ENCODE measurements at regions not wholly inside any gene's neighbourhood (a gene's known extent, or its start where the extent isn't known, plus 50 kb on each side); places are given as distances from the start of the nearest gene placed in this dataset.

DNA sequence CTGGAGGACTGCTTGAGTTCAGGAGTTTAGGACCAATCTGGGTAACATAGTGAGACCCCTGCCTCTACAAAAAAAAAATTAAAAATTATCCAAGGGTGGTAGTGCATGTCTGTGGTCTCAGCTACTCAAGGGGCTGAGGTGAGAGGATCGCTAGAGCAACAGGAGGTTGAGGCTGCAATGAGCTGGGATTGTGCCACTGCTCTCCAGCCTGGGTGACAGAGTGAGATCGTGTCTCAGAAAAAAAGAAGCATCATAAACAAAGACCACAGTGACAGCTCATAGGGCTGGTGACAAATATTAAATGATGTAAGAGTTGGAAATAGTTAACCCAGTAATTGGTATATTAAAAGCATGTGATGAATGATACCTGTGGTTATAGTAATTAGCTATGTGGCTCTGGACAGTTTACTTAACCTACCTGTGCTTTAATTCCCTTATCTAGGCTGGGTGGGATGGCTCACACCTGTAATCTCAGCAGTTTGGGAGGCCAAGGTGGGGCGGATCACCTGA is 68.0 kb downstream of the GSC start:
- TF ChIP-seq, protein P1, sequence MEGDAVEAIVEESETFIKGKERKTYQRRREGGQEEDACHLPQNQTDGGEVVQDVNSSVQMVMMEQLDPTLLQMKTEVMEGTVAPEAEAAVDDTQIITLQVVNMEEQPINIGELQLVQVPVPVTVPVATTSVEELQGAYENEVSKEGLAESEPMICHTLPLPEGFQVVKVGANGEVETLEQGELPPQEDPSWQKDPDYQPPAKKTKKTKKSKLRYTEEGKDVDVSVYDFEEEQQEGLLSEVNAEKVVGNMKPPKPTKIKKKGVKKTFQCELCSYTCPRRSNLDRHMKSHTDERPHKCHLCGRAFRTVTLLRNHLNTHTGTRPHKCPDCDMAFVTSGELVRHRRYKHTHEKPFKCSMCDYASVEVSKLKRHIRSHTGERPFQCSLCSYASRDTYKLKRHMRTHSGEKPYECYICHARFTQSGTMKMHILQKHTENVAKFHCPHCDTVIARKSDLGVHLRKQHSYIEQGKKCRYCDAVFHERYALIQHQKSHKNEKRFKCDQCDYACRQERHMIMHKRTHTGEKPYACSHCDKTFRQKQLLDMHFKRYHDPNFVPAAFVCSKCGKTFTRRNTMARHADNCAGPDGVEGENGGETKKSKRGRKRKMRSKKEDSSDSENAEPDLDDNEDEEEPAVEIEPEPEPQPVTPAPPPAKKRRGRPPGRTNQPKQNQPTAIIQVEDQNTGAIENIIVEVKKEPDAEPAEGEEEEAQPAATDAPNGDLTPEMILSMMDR (IDR thresholded peaks at IDR 0.05; ENCODE audit: control insufficient read depth, extremely low read depth, insufficient read depth) = no peak
- no peak overlapping the region for H3K4me3 ChIP-seq (ENCODE audit: low read depth, low read length)
- DNase-seq (ENCODE audit: low read depth) = no peak

DNA sequence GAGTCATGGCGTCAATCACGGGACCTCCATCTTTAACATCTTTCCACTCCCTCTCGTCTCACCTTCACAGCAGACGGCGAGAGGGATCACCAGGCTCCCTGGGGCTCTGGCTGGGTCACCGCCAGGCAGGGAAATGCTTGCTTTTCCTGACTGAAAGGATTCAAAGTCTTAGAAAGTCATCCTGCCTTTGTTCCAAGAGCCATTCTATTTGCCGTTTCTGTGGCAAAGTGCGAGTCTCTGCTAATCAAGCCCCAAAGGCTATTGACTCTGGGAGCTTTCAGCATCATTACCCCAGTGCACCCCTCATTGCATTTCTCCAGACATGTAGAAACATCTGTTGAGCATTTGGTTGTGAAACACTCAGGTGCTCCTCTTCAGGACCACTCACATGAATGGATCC is 69.6 kb downstream of the GSC start:
- TF ChIP-seq, protein P1 (IDR thresholded peaks at IDR 0.05; ENCODE audit: control insufficient read depth, extremely low read depth, insufficient read depth) = no peak
- no peak for DNase-seq (ENCODE audit: low read depth)
- H3K4me3 ChIP-seq (ENCODE audit: low read depth, low read length) = no peak overlapping the region

DNA sequence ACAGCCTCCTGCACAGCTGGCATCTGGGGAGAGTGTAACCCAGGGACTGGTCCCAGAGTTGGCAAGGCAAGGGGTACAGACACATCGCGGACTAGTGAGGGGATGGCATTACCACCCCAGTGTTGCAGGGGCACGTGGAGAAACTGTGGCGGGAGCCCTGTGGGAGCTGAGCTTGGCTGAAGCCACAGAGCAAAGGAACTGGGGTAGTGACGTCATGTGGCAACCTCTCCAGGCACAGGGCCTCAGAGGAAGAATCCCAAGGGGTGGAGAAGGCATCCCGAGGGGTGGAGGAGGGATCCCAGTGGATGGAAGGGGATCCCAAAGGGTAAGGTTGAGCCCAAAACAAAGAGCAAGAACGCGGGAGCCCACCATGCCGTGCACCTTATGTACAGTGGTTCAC is 70.1 kb downstream of the GSC start:
- no peak for DNase-seq (ENCODE audit: low read depth)
- TF ChIP-seq, protein P1 (IDR thresholded peaks at IDR 0.05; ENCODE audit: control insufficient read depth, extremely low read depth, insufficient read depth) = no peak
- no peak overlapping the region for H3K4me3 ChIP-seq (ENCODE audit: low read depth, low read length)

DNA sequence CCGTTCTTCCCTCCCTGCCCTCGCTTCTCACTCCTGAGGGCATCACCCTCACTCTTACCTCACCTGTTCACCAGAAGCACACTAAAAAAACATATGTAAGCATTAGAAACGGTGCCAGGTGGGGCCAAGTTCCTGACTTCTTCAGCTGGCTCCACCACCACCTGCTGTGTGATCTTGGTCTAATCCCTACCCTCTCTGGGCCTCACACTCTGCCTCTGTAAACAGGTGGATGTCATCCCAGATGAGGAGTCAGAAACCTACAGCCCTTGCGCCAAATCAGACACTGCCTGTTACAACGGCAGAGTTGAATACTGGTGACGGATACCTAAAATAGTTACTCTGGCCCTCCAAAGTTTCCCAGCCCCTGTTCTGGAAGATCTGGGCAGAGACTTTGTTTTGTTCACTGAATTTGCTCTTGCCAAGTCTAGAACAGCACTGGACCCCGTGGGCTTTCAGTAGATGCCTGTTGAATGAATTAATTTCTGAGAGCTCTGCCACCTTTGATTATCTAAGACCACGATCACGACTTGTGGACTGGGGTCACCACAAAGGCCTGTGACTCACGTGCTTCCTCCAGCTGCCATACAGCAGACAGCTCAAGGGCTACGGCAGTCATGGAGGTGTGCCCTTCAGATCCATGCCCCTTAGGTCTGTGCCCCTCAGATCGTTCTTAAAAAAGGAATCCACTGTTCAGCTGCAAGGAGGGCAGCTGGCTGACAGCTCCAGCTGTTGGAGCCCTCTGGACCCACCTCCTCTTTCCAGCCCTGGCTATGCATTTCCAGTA is 71.9 kb downstream of the GSC start:
- no peak overlapping the region for H3K4me3 ChIP-seq (ENCODE audit: low read depth, low read length)
- TF ChIP-seq, protein P1 (IDR thresholded peaks at IDR 0.05; ENCODE audit: control insufficient read depth, extremely low read depth, insufficient read depth) = no peak
- no peak for DNase-seq (ENCODE audit: low read depth)

DNA sequence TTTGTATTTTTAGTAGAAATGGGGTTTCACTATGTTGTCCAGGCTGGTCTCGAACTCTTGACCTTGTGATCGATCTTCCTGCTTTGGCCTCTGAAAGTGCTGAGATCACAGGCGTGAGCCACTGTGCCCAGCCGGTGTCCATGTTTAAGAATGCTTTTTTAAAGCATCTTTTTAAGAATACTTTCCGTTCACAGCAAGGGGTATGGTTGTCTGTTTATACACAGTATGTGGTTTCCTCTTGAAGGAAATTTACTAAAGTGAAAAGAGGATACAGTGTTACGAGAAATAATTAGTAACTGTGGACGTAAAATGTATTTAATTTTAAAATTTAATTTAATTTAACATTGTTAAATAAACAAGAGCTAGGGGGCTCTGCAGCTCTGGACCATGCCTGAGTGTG is 73.4 kb downstream of the GSC start:
- no peak for DNase-seq (ENCODE audit: low read depth)
- no peak overlapping the region for H3K4me3 ChIP-seq (ENCODE audit: low read depth, low read length)
- TF ChIP-seq, protein P1 (IDR thresholded peaks at IDR 0.05; ENCODE audit: control insufficient read depth, extremely low read depth, insufficient read depth) = no peak

DNA sequence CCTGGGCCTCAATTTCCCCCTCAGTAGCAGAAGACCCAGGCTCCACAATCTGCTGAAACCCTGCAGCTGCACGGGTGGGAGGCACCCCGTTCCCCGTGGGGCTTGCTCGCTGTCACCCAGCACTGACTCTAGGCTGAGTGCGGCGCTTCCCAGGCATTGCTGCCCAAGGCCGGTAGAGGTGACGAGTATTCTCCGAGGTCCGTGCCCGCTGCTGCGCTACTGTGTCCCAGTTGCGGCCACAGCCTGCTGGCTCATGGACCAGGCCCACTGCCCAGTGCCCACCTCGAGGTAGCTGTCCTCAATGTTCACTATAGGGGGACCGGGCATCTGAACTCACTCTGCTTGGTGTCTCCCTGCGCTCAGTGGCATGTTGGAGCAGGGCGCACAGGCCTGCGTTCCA is 74.7 kb downstream of the GSC start:
- TF ChIP-seq, protein P1 (IDR thresholded peaks at IDR 0.05; ENCODE audit: control insufficient read depth, extremely low read depth, insufficient read depth) = no peak
- no peak overlapping the region for H3K4me3 ChIP-seq (ENCODE audit: low read depth, low read length)
- DNase-seq (ENCODE audit: low read depth) = no peak

DNA sequence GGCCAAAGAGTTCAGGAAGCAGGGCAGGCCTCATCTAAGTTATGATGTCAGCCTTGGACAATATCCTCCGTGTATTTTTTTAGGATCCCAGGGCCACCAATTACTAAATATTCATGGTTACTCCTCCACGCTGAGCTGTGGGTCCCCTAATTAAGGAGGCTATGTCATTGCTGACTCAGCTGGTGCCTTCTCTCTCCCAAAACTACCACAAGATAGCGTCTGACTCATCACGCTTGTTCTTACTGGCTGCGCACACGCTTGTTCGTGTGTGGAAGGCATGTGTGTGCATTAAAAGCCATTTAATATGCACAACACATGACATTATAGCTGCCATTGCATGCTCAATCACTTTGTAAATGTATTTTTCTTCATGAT is 78.3 kb downstream of the GSC start:
- TF ChIP-seq, protein P1 (IDR thresholded peaks at IDR 0.05; ENCODE audit: control insufficient read depth, extremely low read depth, insufficient read depth) = no peak
- DNase-seq (ENCODE audit: low read depth) = no peak
- H3K4me3 ChIP-seq (ENCODE audit: low read depth, low read length) = no peak overlapping the region
